Dermis microvascular lymphatic vessel endothelial cell (primary cell): ENCODE measurements at regions not wholly inside any gene's neighbourhood (a gene's known extent, or its start where the extent isn't known, plus 50 kb on each side); places are given as distances from the start of the nearest gene placed in this dataset.

ENCODE experiments used
- DNase-seq, 2 donors: peaks; one replicate each; pipeline versions ENCODE4 v3.0.0 to v3.0.0-alpha.2; 2010; ENCODE audit warnings: low read depth in 2 of 2

GRCh38 chr14:66174453-66174891 is 311.7 kb upstream of the CCDC196 start:
- no peak for DNase-seq

DNA sequence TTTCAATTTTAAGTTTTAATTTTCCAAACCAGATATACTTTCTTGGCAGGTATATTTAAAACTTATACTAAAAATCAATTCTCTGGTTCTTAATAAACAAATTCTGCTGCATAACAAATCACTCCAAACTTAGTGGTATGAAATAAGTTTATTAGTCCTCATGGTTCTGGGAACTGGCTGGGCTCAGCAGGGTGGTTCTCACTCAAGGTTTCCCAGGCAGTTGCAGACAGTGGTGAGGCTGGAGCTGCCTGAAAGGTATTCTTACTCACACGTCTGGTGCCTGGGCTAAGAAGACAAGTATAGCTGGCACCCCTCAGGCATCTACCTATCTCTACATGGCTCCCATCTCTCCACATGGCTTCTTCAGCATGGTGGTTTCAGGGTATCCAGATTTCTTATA is 308.2 kb upstream of the CCDC196 start:
- no peak for DNase-seq

GRCh38 chr14:66196670-66197069 is 289.5 kb upstream of the CCDC196 start:
- no peak for DNase-seq

- DNase-seq, result no peak
Observed at GRCh38 chr14:66197276-66197675, 288.9 kb upstream of the CCDC196 start.

- no peak for DNase-seq
Observed at GRCh38 chr14:66206554-66206953, 279.6 kb upstream of the CCDC196 start.

GRCh38 chr14:66216763-66217162 is 269.4 kb upstream of the CCDC196 start:
- no peak for DNase-seq

DNA sequence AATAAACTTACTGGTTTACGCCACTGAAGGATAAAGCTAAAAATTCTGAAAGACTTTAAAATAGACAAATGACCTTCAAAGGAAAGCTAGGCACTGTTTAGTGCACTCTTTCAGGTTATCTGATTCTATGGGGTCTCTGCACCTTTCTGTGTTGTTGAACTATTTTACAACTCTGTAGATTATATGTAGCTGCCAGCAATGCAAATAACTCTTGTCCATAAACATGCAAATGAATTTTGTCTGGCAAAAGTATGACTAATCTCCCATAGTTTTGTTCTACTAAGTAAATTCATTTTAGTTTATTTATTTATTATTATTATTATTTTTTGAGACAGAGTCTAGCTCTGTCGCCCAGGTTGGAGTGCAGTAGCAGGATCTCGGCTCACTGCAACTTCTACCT is 266.3 kb upstream of the CCDC196 start:
- DNase-seq, result no peak

DNA sequence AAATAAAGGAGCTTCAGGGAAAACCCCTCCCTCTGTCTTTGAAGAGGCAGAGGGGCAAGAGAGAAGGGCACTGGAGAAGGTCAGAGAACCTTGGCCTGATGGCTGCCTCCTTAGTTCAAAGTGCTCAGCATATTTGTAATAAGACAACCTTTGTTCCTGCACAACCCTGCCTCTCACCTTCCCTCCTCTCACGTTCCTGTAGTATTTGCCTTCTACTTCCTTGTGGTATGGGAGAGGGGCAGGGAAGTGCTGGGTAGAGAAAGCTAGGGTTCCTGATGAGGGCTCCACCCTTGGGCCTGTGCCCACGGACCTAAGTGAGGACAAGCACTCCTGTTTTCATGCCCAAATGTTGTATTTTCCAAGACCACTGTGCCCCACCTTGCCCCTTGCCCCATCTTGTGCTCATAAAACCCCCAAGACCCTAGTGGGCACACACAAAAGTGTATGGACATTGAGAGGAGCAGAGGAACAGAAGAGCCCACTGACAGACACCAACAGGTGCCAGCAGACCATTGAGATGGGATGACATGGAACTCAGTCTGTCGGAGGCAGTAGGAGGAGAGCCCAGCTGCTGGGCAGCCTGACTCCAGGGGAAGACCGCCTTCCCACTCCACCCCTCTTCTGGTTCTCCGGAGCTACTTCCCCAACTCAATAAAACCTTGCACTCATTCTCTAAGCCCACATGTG is 261.5 kb upstream of the CCDC196 start:
- no peak for DNase-seq

DNA sequence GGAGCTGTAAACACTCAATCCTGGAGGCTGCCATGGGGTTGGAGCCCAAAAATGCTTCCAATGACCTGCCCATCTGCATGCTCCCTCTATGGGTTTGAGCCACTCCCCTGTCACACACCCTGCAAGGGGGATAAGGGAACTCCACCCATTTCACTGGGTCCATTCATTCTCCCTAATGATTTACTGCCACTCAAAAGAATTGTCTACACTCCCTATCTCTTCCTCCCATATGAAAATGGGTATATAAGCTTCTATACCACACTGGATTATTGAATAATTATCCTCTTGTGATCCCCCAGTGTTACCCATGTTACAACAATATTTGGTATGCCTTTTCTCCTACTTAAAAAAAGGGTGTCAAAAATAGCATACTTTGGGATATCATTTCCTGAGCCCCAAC is 260.8 kb upstream of the CCDC196 start:
- DNase-seq, result no peak

- DNase-seq, result no peak
Observed at GRCh38 chr14:66228267-66228970, 257.8 kb upstream of the CCDC196 start.

DNA sequence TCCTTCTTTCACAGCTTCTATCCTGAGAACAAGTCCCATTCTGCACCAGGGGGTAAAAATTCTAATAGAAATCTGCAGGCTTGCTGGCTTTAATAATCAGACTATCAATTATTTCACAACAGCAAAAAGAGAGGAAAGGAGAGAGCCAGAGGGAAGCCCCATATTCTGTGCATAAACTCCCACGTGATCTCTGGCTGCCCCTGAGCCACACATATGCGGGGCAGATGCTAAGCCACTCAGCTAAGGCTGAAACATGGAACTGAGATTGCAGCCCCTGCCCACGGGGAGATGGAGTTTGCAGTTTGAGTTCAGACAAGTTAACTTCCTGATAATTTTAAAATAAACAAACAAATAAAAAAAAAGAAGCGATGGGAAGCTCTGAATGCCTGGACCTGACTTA is 254.4 kb upstream of the CCDC196 start:
- no peak for DNase-seq

DNA sequence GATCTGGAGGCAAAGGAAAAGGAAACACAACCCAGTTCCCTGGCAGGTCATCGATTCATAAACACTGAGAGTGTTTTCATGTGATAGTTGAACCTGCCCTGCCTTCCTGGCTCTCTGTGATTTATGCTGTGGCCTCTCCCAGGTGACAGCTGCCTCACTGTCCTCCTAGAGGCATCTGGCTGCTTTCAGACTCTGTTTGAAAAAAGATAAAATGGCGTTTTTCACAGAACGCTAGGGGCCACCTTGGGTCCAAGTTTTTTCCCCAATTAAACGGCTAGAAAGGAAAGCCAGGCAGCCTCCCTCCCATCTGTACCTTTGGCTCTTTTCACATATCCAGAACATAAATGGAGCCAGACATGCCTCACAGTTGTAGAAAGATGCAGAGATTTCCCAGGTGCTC is 252.6 kb upstream of the CCDC196 start:
- DNase-seq, result no peak

DNA sequence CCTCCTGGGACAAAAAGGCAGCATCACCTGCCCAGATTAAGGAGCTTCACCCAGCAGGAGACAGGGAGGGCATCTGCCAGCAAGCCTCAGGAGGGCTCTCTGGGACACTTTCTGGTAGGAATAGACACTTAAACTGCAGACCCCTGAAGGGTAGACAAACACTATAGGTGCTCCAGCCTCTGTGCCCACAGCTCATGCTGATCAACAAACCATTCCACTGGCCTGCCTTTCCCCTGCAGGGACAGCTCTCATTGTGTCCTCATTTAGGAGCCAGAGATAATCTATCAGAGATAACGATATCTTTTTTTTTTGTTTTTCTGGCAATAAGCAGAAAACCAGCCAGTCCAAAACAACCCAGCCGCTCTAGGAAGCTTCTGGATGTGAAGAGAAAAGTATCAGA is 251.8 kb upstream of the CCDC196 start:
- no peak for DNase-seq

DNA sequence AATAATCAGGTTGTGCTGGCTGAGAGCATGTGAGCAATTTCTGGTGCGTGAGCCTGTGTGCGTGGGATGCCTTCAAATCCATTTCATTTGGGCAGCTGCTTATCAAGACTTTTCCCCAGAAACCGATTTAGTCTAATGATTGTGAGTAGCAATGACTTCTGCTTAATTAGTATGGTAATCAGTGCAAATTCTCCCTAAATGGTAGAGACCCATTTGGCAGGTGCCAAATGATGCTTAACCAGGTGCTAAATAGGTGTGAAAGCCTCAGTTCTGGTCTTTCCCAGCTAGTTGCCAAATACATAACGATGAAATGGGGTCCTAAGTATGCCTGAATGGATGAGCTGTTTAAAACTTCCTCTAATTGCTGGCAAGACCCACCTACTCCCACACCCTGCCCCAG is 248.4 kb upstream of the CCDC196 start:
- DNase-seq, result no peak

- DNase-seq, result no peak
Observed at GRCh38 chr14:66238969-66239368, 247.2 kb upstream of the CCDC196 start.

DNA sequence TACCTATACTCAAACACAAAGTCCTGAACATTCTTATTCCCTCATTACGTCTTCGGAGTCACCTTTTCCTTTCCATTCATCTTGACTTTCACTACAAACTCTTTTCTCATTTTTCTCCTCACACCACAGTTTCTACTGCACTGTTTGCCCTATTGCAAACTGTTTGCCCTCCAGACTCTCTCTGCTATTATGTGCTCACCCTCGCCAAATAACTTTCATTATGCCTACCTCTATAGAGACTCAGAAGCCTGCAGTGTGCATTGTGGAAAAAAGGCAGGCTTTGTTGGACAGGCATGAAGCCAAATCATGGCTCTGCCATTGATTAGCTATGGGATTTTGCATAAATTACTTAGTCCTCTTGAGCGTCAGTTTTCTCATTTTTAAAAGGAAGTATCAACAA is 246.6 kb upstream of the CCDC196 start:
- DNase-seq, result no peak

DNA sequence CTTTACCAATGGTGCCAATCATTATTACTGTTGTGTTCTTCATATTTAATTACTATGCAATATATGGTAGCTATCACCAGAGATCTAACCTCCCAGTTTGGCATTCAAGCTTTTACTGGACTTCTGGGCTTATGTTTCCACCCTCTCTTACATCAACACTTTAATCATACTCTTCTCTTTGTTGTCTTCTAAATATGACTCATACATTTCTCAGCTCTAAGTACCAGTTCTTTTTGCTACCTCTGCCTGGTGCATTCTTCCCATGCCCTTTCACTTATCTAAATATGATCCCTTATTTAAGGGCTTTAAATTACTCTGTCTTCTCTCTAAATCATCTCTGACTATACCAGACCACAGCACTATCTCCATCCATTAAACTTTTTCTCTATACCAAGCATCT is 246.1 kb upstream of the CCDC196 start:
- no peak for DNase-seq

DNA sequence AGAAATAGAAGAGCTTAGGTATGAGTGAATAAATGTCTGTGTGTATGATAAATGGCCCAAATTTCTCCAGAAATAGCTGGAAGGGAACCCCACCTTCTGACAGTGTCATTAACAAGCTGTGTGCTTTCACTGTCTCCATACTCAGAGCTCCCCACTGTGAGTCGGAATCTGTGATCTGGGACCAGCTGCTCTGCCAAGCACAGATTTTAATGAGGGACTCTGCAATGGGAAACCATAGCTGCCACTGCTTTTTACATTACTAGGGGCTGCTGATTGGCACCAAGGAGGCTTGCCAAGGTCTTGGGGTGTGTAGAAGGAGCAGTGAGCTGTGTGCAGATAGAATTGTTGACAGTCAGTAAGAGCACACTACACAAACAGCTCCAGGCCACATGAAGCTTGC is 244.2 kb upstream of the CCDC196 start:
- no peak for DNase-seq

DNA sequence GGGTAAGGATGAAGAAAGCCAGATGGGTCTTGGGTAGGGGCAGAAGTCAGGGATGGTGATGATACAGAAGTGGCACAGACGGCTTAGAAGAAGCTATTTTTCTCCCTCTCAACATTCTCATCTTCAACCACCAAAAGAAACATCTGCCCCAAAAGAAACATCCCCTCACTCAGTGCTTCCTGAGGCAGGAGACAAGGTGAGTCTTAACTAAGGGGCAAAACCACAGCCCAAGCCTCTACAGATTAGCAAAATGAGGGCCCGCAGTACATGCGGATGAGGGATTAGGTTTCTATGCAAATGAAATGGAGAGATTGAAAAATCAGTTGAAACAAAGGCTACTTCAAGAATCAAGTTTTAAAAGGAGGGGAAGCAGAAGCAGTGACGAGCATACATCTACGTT is 241.3 kb upstream of the CCDC196 start:
- no peak for DNase-seq

GRCh38 chr14:66247662-66248193 is 238.4 kb upstream of the CCDC196 start:
- no peak for DNase-seq

- DNase-seq, result no peak
Observed at GRCh38 chr14:66248256-66248655, 237.9 kb upstream of the CCDC196 start.

DNA sequence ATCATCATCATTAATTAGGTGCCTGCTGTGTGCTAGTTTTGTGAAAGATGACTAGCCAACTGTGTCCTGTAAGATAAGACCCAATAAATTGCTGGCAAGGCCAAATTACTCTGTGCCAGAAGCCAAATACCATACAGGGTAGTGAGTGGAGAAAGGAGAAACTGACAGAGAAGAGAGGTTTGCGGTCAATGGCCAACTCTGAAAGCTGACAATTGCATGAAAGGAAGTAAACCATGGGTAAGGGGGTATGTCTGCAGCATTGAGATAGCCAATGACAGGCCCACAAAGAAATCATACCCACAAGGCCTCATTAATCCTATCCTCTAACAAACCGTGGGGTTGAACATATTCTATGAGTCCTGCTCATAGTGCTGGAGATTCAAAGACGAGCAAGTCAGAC is 236.6 kb upstream of the CCDC196 start:
- DNase-seq, result no peak

DNA sequence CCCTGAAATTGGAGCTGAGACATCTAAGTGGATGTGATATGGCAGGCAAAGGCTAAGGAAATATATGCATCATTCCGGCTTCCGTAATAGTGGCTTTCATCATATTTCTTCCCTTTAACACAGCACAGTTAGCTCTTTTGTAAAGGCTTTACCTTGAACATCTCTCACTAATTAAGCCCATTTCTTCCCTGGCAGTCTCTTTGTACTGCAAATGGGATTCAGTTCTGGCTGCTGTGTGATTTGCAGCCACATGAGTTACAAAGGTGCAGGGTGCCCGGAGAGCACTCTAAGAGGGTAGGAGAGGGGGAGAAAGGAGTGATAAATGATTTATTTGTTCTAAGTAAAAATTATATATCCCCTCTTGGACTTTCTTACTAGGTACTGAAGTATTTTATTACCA is 232.1 kb upstream of the CCDC196 start:
- no peak for DNase-seq
